Breast epithelium (tissue), 3 donors: ENCODE measurements at regions not wholly inside any gene's neighbourhood (a gene's known extent, or its start where the extent isn't known, plus 50 kb on each side); places are given as distances from the start of the nearest gene placed in this dataset.

Experiments used
- POLR2A ChIP-seq: fragments of 450-650 bp; IDR thresholded peaks from one replicate; pipeline ENCODE4 v1.6.1; 2016; ENCODE audit warnings: antibody characterized with exemption, mild to moderate bottlenecking, moderate library complexity
- TF ChIP-seq, protein P1 (sequence below), 3 donors: fragments of 450-650 bp; IDR thresholded peaks; one replicate each; pipeline ENCODE4 v1.5.1; 2016 to 2017; ENCODE audit warnings: antibody characterized with exemption in 3 of 3, mild to moderate bottlenecking in 3 of 3, moderate library complexity in 3 of 3

DNA sequence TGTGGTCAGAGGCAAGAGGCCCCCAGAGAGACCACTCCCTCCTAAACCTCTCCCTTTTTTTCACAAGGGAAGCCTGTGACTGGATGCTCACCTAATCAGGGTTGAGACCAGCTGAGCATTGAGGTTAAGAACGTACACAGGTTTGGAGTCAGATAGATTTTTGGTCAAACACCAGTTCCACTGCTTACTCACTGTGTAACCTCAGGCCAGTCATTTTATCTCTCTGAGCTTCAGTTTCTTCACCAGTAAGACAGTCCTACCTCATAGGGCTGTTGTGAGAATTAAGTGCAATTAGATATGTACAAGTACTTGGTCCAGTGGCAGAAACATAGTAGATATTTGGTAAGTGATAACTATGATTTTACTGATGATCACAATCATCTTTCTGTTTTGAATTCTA is 256.8 kb downstream of the CDK5RAP2 start:
- TF ChIP-seq, protein P1, sequence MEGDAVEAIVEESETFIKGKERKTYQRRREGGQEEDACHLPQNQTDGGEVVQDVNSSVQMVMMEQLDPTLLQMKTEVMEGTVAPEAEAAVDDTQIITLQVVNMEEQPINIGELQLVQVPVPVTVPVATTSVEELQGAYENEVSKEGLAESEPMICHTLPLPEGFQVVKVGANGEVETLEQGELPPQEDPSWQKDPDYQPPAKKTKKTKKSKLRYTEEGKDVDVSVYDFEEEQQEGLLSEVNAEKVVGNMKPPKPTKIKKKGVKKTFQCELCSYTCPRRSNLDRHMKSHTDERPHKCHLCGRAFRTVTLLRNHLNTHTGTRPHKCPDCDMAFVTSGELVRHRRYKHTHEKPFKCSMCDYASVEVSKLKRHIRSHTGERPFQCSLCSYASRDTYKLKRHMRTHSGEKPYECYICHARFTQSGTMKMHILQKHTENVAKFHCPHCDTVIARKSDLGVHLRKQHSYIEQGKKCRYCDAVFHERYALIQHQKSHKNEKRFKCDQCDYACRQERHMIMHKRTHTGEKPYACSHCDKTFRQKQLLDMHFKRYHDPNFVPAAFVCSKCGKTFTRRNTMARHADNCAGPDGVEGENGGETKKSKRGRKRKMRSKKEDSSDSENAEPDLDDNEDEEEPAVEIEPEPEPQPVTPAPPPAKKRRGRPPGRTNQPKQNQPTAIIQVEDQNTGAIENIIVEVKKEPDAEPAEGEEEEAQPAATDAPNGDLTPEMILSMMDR (IDR thresholded peaks at IDR 0.05) = no peak
- no peak for TF ChIP-seq POLR2A
